Left lobe of liver (tissue), 2 donors: ENCODE measurements at regions not wholly inside any gene's neighbourhood (a gene's known extent, or its start where the extent isn't known, plus 50 kb on each side); places are given as distances from the start of the nearest gene placed in this dataset.

Experiments used
- ATAC-seq: fragments of 200-7000 bp; cut with Tn5 transposase; one replicate; pipeline ENCODE4 v1.9.1; 2020; ENCODE audit warnings: mild to moderate bottlenecking, moderate library complexity
- DNase-seq: peaks from one replicate; pipeline ENCODE4 v3.0.0-alpha.2; 2020; ENCODE audit warnings: low spot score
- donor health status: DM: no; HTN: no; CAD: no; lungs with moderate emphysema.
- donor health status: DM: no; HTN: yes; CAD: no.

- no peak for DNase-seq
- no peak for ATAC-seq
Observed at GRCh38 chr2:64312622-64313397, 141.2 kb upstream of the LGALSL start.

- no peak for ATAC-seq
- DNase-seq, result no peak
Observed at GRCh38 chr2:64313398-64313723, 140.6 kb upstream of the LGALSL start.

- no peak for DNase-seq
- ATAC-seq, result no peak
Observed at GRCh38 chr2:64315291-64315960, 138.5 kb upstream of the LGALSL start.

- ATAC-seq (no peak), DNase-seq (no peak)
Observed at GRCh38 chr2:64317707-64318475, 136.1 kb upstream of the LGALSL start.

GRCh38 chr2:64318476-64318748 is 135.6 kb upstream of the LGALSL start:
- no peak for DNase-seq
- ATAC-seq, result no peak

GRCh38 chr2:64319896-64320295 is 134.1 kb upstream of the LGALSL start:
- no peak for ATAC-seq
- DNase-seq, result no peak

GRCh38 chr2:64322433-64322832 is 131.5 kb upstream of the LGALSL start:
- DNase-seq, result no peak

GRCh38 chr2:64323197-64323596 is 130.8 kb upstream of the LGALSL start:
- ATAC-seq, result no peak

More at GRCh38 chr2:64322433-64322832, 131.5 kb upstream of the LGALSL start:
- no peak for ATAC-seq

GRCh38 chr2:64324746-64325410 is 129.1 kb upstream of the LGALSL start:
- no peak for DNase-seq
- no peak for ATAC-seq

More at GRCh38 chr2:64323197-64323596, 130.8 kb upstream of the LGALSL start:
- DNase-seq, result no peak

GRCh38 chr2:64325477-64325851 is 128.5 kb upstream of the LGALSL start:
- ATAC-seq, result no peak
- no peak for DNase-seq

GRCh38 chr2:64325852-64326577 is 127.9 kb upstream of the LGALSL start:
- ATAC-seq, result no peak
- no peak for DNase-seq

GRCh38 chr2:64326578-64327050 is 127.3 kb upstream of the LGALSL start:
- DNase-seq, result no peak
- ATAC-seq, result no peak

GRCh38 chr2:64327129-64327509 is 126.8 kb upstream of the LGALSL start:
- DNase-seq (no peak), ATAC-seq (no peak)

- ATAC-seq, result peak; percentile 57
- DNase-seq, result no peak
Observed at GRCh38 chr2:64327510-64328414, 126.2 kb upstream of the LGALSL start.

GRCh38 chr2:64328415-64328722 is 125.6 kb upstream of the LGALSL start:
- DNase-seq, result no peak
- ATAC-seq, result no peak

- no peak for ATAC-seq
Observed at GRCh38 chr2:64328756-64329155, 125.2 kb upstream of the LGALSL start.

GRCh38 chr2:64329848-64330247 is 124.1 kb upstream of the LGALSL start:
- peak; percentile 6 for ATAC-seq

More at GRCh38 chr2:64328756-64329155, 125.2 kb upstream of the LGALSL start:
- no peak for DNase-seq

GRCh38 chr2:64330281-64331113 is 123.5 kb upstream of the LGALSL start:
- ATAC-seq (peak; percentile 88), DNase-seq (peak; percentile 76)

More at GRCh38 chr2:64329848-64330247, 124.1 kb upstream of the LGALSL start:
- no peak for DNase-seq

- ATAC-seq (no peak), DNase-seq (no peak)
Observed at GRCh38 chr2:64331114-64331645, 122.8 kb upstream of the LGALSL start.
